BJ (cell line): ENCODE measurements at regions not wholly inside any gene's neighbourhood (a gene's known extent, or its start where the extent isn't known, plus 50 kb on each side); places are given as distances from the start of the nearest gene placed in this dataset.

Experiments used
- CTCF ChIA-PET: fragments of 350-600 bp; formaldehyde crosslinking; extraction: SDS; loops from one replicate; lab custom pipeline; 2021; ENCODE audit warnings: antibody characterized with exemption, inconsistent platforms; lab: Yijun Ruan, JAX
- POLR2A ChIA-PET: fragments of 300-600 bp; sonication (Branson Sonifier 250); formaldehyde crosslinking; extraction: SDS; loops from one replicate; lab custom pipeline; 2021; ENCODE audit warnings: antibody characterized with exemption; lab: Charles Lee
- DNase-seq: peaks from one replicate; pipeline ENCODE4 v3.0.0-alpha.2; 2011; ENCODE audit warnings: low read depth
- H3K27me3 ChIP-seq: 2 replicates; pipeline ENCODE4 v1.6.0; 2011; ENCODE audit warnings: low read length; ENCODE audit not compliant: control insufficient read depth, insufficient read depth
- H3K36me3 ChIP-seq: 2 replicates; pipeline ENCODE4 v1.5.1; 2011; ENCODE audit warnings: low read length; ENCODE audit not compliant: control insufficient read depth, insufficient read depth
- H3K4me3 ChIP-seq: 2 replicates; pipeline ENCODE4 v1.5.1; 2011; ENCODE audit warnings: low read depth, mild to moderate bottlenecking, control low read depth, low read length
- CTCF ChIP-seq: IDR thresholded peaks from 2 replicates; pipeline ENCODE4 v1.5.1; 2011; ENCODE audit warnings: low read depth, mild to moderate bottlenecking, control low read depth, inconsistent platforms, low read length, moderate library complexity; ENCODE audit not compliant: insufficient read depth

GRCh38 chr20:10741060-10741459, 67.3 kb upstream of the JAG1 start:
- POLR2A ChIA-PET, result no interaction called here
- H3K4me3 ChIP-seq, result no peak overlapping the region
- H3K36me3 ChIP-seq, result no peaks in the 10 kb centered on the region
- no peak for TF ChIP-seq CTCF
- no peak for DNase-seq
- CTCF ChIA-PET, result no interaction called here
- no peaks in the 10 kb centered on the region for H3K27me3 ChIP-seq

GRCh38 chr20:10745790-10746189, 72.0 kb upstream of the JAG1 start:
- H3K4me3 ChIP-seq, result no peak overlapping the region
- ChIA-PET POLR2A (no interaction called here), CTCF (interaction anchor here (0.6 kb wide), 1 partner anchor 24 kb away, joined by 3 read pairs; no protein-coding TSS in a partner anchor)
- no peak for TF ChIP-seq CTCF
- no peaks in the 10 kb centered on the region for H3K36me3 ChIP-seq
- DNase-seq, result no peak
- H3K27me3 ChIP-seq, result 0 out of 2 replicates have a peak, but pooled peaks cover 1% of the 10 kb centered on the region

GRCh38 chr20:10747019-10747418, 73.2 kb upstream of the JAG1 start:
- ChIA-PET CTCF (no interaction called here), POLR2A (interaction anchor here (0.6 kb wide), 1 partner anchor 54 kb away, joined by 3 read pairs; no protein-coding TSS in a partner anchor)
- DNase-seq, result no peak
- no peak for TF ChIP-seq CTCF
- no peaks in the 10 kb centered on the region for H3K36me3 ChIP-seq
- 0 out of 2 replicates have a peak, but pooled peaks cover 1% of the 10 kb centered on the region for H3K27me3 ChIP-seq
- no peak overlapping the region for H3K4me3 ChIP-seq

GRCh38 chr20:10749084-10749483, 75.3 kb upstream of the JAG1 start:
- Histone ChIP-seq H3K36me3 (no peaks in the 10 kb centered on the region), H3K27me3 (0 out of 2 replicates have a peak, but pooled peaks cover 1% of the 10 kb centered on the region), H3K4me3 (no peak overlapping the region)
- ChIA-PET CTCF (no interaction called here), POLR2A (no interaction called here)
- DNase-seq, result no peak
- TF ChIP-seq CTCF, result no peak

- H3K36me3 ChIP-seq, result no peaks in the 10 kb centered on the region
- CTCF ChIA-PET, result no interaction called here
- no peak for TF ChIP-seq CTCF
- POLR2A ChIA-PET, result no interaction called here
- no peak for DNase-seq
- H3K27me3 ChIP-seq, result 0 out of 2 replicates have a peak, but pooled peaks cover 1% of the 10 kb centered on the region
- no peak overlapping the region for H3K4me3 ChIP-seq
Observed at GRCh38 chr20:10752206-10752605, 78.4 kb upstream of the JAG1 start.
